ENCODE measurements at regions not wholly inside any gene's neighbourhood (a gene's known extent, or its start where the extent isn't known, plus 50 kb on each side); places are given as distances from the start of the nearest gene placed in this dataset.

GRCh38 chr18:67108894-67109293, 407.6 kb downstream of the DSEL start:
- H2AFZ ChIP-seq (ENCODE audit: low read length) = no peak overlapping the region

More at GRCh38 chr18:67108894-67109293, 407.6 kb downstream of the DSEL start:
- Histone ChIP-seq H3K23me2 (ENCODE audit: insufficient read length, low read depth, low read length, poor library complexity, severe bottlenecking) (no peaks in the 10 kb centered on the region), H2BK12ac (ENCODE audit: insufficient read length, low read depth, low read length) (no peak overlapping the region), H2BK15ac (ENCODE audit: low read depth, low read length) (no peak overlapping the region), H3K79me1 (ENCODE audit: insufficient read depth, low read depth, low read length, poor library complexity, severe bottlenecking) (no peaks in the 10 kb centered on the region), H2BK5ac (ENCODE audit: insufficient read length, low read length) (no peak overlapping the region), H3K56ac (ENCODE audit: insufficient read length, low read depth, low read length) (no peak overlapping the region), H4K20me1 (ENCODE audit: control insufficient read depth, insufficient read depth, insufficient read length) (no peaks in the 10 kb centered on the region), H3K9me3 (ENCODE audit: control insufficient read depth, low read depth, low read length) (no peaks in the 10 kb centered on the region), H3K14ac (ENCODE audit: insufficient read depth, low read length) (no peak overlapping the region), H3K79me2 (ENCODE audit: insufficient read depth, low read length) (no peaks in the 10 kb centered on the region), H3K23ac (ENCODE audit: insufficient read length, low read depth, low read length) (no peak overlapping the region), H3K9ac (ENCODE audit: extremely low read depth, insufficient read length, low read length) (no peak overlapping the region), H3K27me3 (ENCODE audit: insufficient read depth, low read length) (no peaks in the 10 kb centered on the region), H3K4me1 (ENCODE audit: insufficient read depth, low read length) (no peaks in the 10 kb centered on the region), H3K18ac (ENCODE audit: insufficient read length, low read depth, low read length) (no peak overlapping the region), H3K4me2 (ENCODE audit: insufficient read depth, insufficient read length, low read length) (no peak overlapping the region), H3K4ac (ENCODE audit: low read depth, low read length) (no peak overlapping the region), H3T11ph (ENCODE audit: low read length) (no peak overlapping the region), H2BK120ac (ENCODE audit: low read depth, low read length, poor library complexity, severe bottlenecking) (no peak overlapping the region), H3K27ac (ENCODE audit: insufficient read length, low read depth, low read length) (no peak overlapping the region), H4K8ac (replicated peaks; ENCODE audit: insufficient read length, low read depth, low read length) (no peak overlapping the region), H4K91ac (ENCODE audit: insufficient read length, low read depth, low read length) (no peak overlapping the region), H2AK5ac (ENCODE audit: insufficient read length, low read length) (no peak overlapping the region), H4K5ac (ENCODE audit: insufficient read length, low read depth, low read length) (no peak overlapping the region), H2BK20ac (ENCODE audit: low read depth, low read length, poor library complexity, severe bottlenecking) (no peak overlapping the region)
- Mint-ChIP-seq H3K9me3 (no peaks in the 10 kb centered on the region; a peak in 1 of 5 replicates), H3K4me1 (no peaks in the 10 kb centered on the region), H3K36me3 (ENCODE audit: insufficient read depth in 1 of 3, low read depth in 3 of 3) (no peaks in the 10 kb centered on the region), H3K27me3 (ENCODE audit: low read depth) (no peaks in the 10 kb centered on the region), H3K27ac (no peak overlapping the region), H3K4me3 (no peak overlapping the region)
- DNase-seq = no peak
- WGBS (ENCODE audit: extremely low coverage, insufficient read length, low lambda C conversion rate) = no CpG with 5 or more reads among the region's 3 CpGs
- TF ChIP-seq CTCF (conservative IDR thresholded peaks at IDR 0.05) = no peak
